HCT116 (cell line): ENCODE measurements at regions not wholly inside any gene's neighbourhood (a gene's known extent, or its start where the extent isn't known, plus 50 kb on each side); places are given as distances from the start of the nearest gene placed in this dataset.
"Not testable (repeated sequence)": the region's sequence is repeated elsewhere in the genome, so short reads cannot be mapped to it uniquely, and the experiment has no call there.

Experiments
- ATAC-seq: fragments of 200-7000 bp; cut with Tn5 transposase; 2 replicates; pipeline ENCODE4 v1.9.1; 2020; ENCODE audit warnings: mild to moderate bottlenecking, moderate library complexity
- BruUV-seq: library from RNA; stranded (reverse); fragments of 400-500 nt; replicated peaks from 2 replicates; lab custom pipeline; 2021; lab: Mats Ljungman, UMichigan
- CTCF ChIA-PET: fragments of 300-600 bp; sonication (Branson Sonifier 250); formaldehyde crosslinking; loops from one replicate; lab custom pipeline; 2021; ENCODE audit warnings: antibody characterized with exemption; lab: Charles Lee
- POLR2A ChIA-PET: fragments of 300-600, 350-600 bp; sonication (Branson Sonifier 250); formaldehyde crosslinking; loops from one replicate; lab custom pipeline; 2021; ENCODE audit warnings: antibody characterized with exemption; lab: Charles Lee
- RAD21 ChIA-PET, 2 experiments: fragments of 300-600 bp; sonication (Branson Sonifier 250); formaldehyde crosslinking; loops; one replicate each; lab custom pipeline; 2023; ENCODE audit warnings: low total read pairs in 2 of 2; ENCODE audit not compliant: uncharacterized antibody in 2 of 2, unreplicated experiment in 2 of 2, low non-redundant PET in 1 of 2; lab: Charles Lee
- DNase-seq: peaks from one replicate; pipeline ENCODE4 v3.0.0-alpha.2; 2010; ENCODE audit warnings: low read depth, low spot score
- H2AFZ ChIP-seq: fragments of 200-600 bp; shearing (Covaris generic), sonication (generic); 2 replicates; pipeline ENCODE4 v1.6.1; 2017; ENCODE audit warnings: low read depth, mixed run types, mixed read lengths, antibody characterized with exemption, low read length; ENCODE audit not compliant: poor library complexity, severe bottlenecking
- H3K27ac ChIP-seq: 2 replicates; pipeline ENCODE4 v1.5.1; 2012; ENCODE audit warnings: low read depth, low read length
- H3K27me3 ChIP-seq: fragments of 200-600 bp; sonication (generic); 2 replicates; pipeline ENCODE4 v1.6.1; 2016; ENCODE audit warnings: mixed run types, low read length, mixed read lengths; ENCODE audit not compliant: insufficient read depth
- H3K36me3 ChIP-seq, 2 experiments: fragments of 200-500 bp in 1 of 2; fragments of 200-600 bp in 1 of 2; sonication (Bioruptor generic) in 1 of 2; sonication (generic) in 1 of 2; 2 replicates each; pipeline versions ENCODE4 v1.5.1 to v1.6.1; 2014 to 2016; ENCODE audit warnings: low read length in 2 of 2, inconsistent platforms in 1 of 2, mixed read lengths in 1 of 2, mixed run types in 1 of 2; ENCODE audit not compliant: insufficient read depth in 2 of 2, control insufficient read depth in 1 of 2
- H3K4me1 ChIP-seq, 2 experiments: fragments of 200-600 bp in 1 of 2; sonication (generic) in 1 of 2; 2 replicates each; pipeline versions ENCODE4 v1.5.1 to v1.6.1; 2012 to 2017; ENCODE audit warnings: low read length in 2 of 2, inconsistent platforms in 1 of 2, mild to moderate bottlenecking in 1 of 2, mixed read lengths in 1 of 2, mixed run types in 1 of 2, moderate library complexity in 1 of 2; ENCODE audit not compliant: insufficient read depth in 2 of 2, control insufficient read depth in 1 of 2
- H3K4me2 ChIP-seq: fragments of 200-600 bp; sonication (generic); 2 replicates; pipeline ENCODE4 v1.6.1; 2017; ENCODE audit warnings: mixed run types, low read length, mixed read lengths
- H3K4me3 ChIP-seq, 2 experiments: fragments of 200-600 bp in 1 of 2; sonication (generic) in 1 of 2; replicated peaks in 1 of 2; 2 replicates each; pipeline ENCODE4 v1.5.1; 2011 to 2016; ENCODE audit warnings: low read length in 2 of 2, control low read depth in 1 of 2, low read depth in 1 of 2, mild to moderate bottlenecking in 1 of 2, mixed read lengths in 1 of 2, mixed run types in 1 of 2
- H3K79me2 ChIP-seq: fragments of 200-600 bp; sonication (generic); 2 replicates; pipeline ENCODE4 v1.6.1; 2017; ENCODE audit warnings: mild to moderate bottlenecking, mixed run types, low read length, moderate library complexity, mixed read lengths; ENCODE audit not compliant: insufficient read depth
- H3K9ac ChIP-seq: fragments of 200-600 bp; sonication (generic); 2 replicates; pipeline ENCODE4 v1.6.1; 2016; ENCODE audit warnings: low read length, mixed read lengths
- H3K9me2 ChIP-seq: fragments of 200-600 bp; sonication (generic), shearing (Covaris generic); 2 replicates; pipeline ENCODE4 v1.6.1; 2017; ENCODE audit warnings: mixed run types, mild to moderate bottlenecking, moderate library complexity; ENCODE audit not compliant: insufficient read depth
- H3K9me3 ChIP-seq, 2 experiments: fragments of 200-500 bp in 1 of 2; fragments of 200-600 bp in 1 of 2; sonication (Bioruptor generic) in 1 of 2; sonication (generic) in 1 of 2; 2 replicates each; pipeline ENCODE4 v1.6.1; 2014 to 2017; ENCODE audit warnings: low read length in 2 of 2, mixed read lengths in 2 of 2, inconsistent platforms in 1 of 2, low read depth in 1 of 2, mild to moderate bottlenecking in 1 of 2, mixed run types in 1 of 2, moderate library complexity in 1 of 2; ENCODE audit not compliant: control insufficient read depth in 1 of 2, insufficient read depth in 1 of 2
- H4K20me1 ChIP-seq: fragments of 200-600 bp; sonication (generic), shearing (Covaris generic); 2 replicates; pipeline ENCODE4 v1.6.1; 2017; ENCODE audit warnings: mixed run types, mild to moderate bottlenecking, moderate library complexity; ENCODE audit not compliant: insufficient read depth
- CBX3 ChIP-seq: IDR thresholded peaks from 2 replicates; pipeline ENCODE4 v1.6.1; 2012; ENCODE audit warnings: low read depth
- CTCF ChIP-seq, 3 experiments: fragments of 200-600 bp in 1 of 3; sonication (generic) in 1 of 3; IDR thresholded peaks in 2 of 3; conservative IDR thresholded peaks in 1 of 3; 2 replicates each; pipeline ENCODE4 v1.5.1; 2012 to 2017; ENCODE audit warnings: low read depth in 2 of 3, low read length in 2 of 3, antibody characterized with exemption in 1 of 3, borderline replicate concordance in 1 of 3, control low read depth in 1 of 3, mild to moderate bottlenecking in 1 of 3, mixed read lengths in 1 of 3, mixed run types in 1 of 3, moderate library complexity in 1 of 3; ENCODE audit not compliant: insufficient read depth in 1 of 3
- EZH2 ChIP-seq: fragments of 200-600 bp; sonication (generic); IDR thresholded peaks from 2 replicates; pipeline ENCODE4 v1.6.1; 2017; ENCODE audit warnings: antibody characterized with exemption, mixed run types
- SIN3A ChIP-seq: IDR thresholded peaks from 2 replicates; pipeline ENCODE4 v1.6.1; 2012; ENCODE audit warnings: low read depth
- intact Hi-C: fragments of 100-400 bp; cut with micrococcal nuclease; formaldehyde crosslinking; loops from 2 replicates; pipeline ENCODE4 v1.10.0; 2022
- TF ChIP-seq, protein P1 (sequence below): IDR thresholded peaks from 2 replicates; pipeline ENCODE4 v1.6.1; 2011; ENCODE audit warnings: mild to moderate bottlenecking, low read length, moderate library complexity; ENCODE audit not compliant: insufficient replicate concordance; ENCODE audit errors: extremely low read depth

- H4K20me1 ChIP-seq, H3K27me3 ChIP-seq, H3K36me3 ChIP-seq, H3K4me2 ChIP-seq, H3K4me3 ChIP-seq, ATAC-seq, H3K27ac ChIP-seq, DNase-seq, CTCF ChIA-PET, RAD21 ChIA-PET, intact Hi-C loops, H3K4me1 ChIP-seq, H3K79me2 ChIP-seq, H3K9ac ChIP-seq, H3K9me3 ChIP-seq, POLR2A ChIA-PET, BruUV-seq, H3K9me2 ChIP-seq, H2AFZ ChIP-seq: not testable (repeated sequence)
Measured at GRCh38 chr10:80013139-80013538, 64.2 kb upstream of the SFTPD start.

GRCh38 chr10:80011144-80011543 is 62.2 kb upstream of the SFTPD start:
- H3K4me2 ChIP-seq, H3K36me3 ChIP-seq, H3K79me2 ChIP-seq, ATAC-seq, BruUV-seq, DNase-seq, intact Hi-C loops, H3K27ac ChIP-seq, H2AFZ ChIP-seq, H3K4me1 ChIP-seq, H4K20me1 ChIP-seq, H3K4me3 ChIP-seq, POLR2A ChIA-PET, H3K27me3 ChIP-seq, H3K9me3 ChIP-seq, CTCF ChIA-PET, RAD21 ChIA-PET, H3K9me2 ChIP-seq, H3K9ac ChIP-seq: not testable (repeated sequence)

DNA sequence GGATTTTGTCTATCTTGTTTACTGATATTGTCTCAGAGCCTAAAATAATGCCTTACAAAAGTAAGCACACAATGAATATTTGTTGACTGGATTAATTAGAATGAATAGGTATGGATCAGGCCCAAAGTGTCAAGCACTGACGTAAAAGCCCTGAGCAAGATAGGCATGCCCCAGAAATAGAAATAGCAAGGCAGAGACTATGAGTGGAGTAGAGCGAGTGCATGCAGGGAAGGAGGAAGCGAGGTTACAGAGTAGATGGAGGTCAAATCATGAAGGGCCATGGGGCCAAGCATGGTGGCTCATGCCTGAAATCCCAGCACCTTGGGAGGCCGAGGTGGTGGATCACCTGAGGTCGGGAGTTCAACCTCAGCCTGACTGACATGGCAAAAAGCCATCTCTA is 51.6 kb upstream of the SFTPD start:
- RAD21 ChIA-PET, result no interaction called here
- intact Hi-C loops, result no loop called here
- TF ChIP-seq CTCF (IDR thresholded peaks at IDR 0.05 in 2 of 3, conservative IDR thresholded peaks at IDR 0.05 in 1 of 3; ENCODE audit: borderline replicate concordance in 1 of 3, insufficient read depth in 1 of 3, low read depth in 2 of 3, low read length in 2 of 3) (no peak), CBX3 (no peak), EZH2 (no peak), SIN3A (no peak)
- TF ChIP-seq, protein P1, sequence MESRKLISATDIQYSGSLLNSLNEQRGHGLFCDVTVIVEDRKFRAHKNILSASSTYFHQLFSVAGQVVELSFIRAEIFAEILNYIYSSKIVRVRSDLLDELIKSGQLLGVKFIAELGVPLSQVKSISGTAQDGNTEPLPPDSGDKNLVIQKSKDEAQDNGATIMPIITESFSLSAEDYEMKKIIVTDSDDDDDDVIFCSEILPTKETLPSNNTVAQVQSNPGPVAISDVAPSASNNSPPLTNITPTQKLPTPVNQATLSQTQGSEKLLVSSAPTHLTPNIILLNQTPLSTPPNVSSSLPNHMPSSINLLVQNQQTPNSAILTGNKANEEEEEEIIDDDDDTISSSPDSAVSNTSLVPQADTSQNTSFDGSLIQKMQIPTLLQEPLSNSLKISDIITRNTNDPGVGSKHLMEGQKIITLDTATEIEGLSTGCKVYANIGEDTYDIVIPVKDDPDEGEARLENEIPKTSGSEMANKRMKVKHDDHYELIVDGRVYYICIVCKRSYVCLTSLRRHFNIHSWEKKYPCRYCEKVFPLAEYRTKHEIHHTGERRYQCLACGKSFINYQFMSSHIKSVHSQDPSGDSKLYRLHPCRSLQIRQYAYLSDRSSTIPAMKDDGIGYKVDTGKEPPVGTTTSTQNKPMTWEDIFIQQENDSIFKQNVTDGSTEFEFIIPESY, result no peak
- H3K27me3 ChIP-seq, result no peaks in the 10 kb centered on the region
- CTCF ChIA-PET, result no interaction called here
- no peak overlapping the region for H3K9ac ChIP-seq
- no peak overlapping the region for H3K4me2 ChIP-seq
- no peak overlapping the region for H2AFZ ChIP-seq
- POLR2A ChIA-PET, result no interaction called here
- no TSS peak for BruUV-seq
- no peak for ATAC-seq
- no peaks in the 10 kb centered on the region for H3K36me3 ChIP-seq
- H4K20me1 ChIP-seq, result no peaks in the 10 kb centered on the region
- DNase-seq, result no peak
- no peak overlapping the region for H3K27ac ChIP-seq
- no peaks in the 10 kb centered on the region for H3K9me3 ChIP-seq
- no peak overlapping the region for H3K4me3 ChIP-seq
- H3K79me2 ChIP-seq, result no peaks in the 10 kb centered on the region
- H3K4me1 ChIP-seq, result no peaks in the 10 kb centered on the region
- no peaks in the 10 kb centered on the region for H3K9me2 ChIP-seq
